HepG2 (cell line): ENCODE measurements at regions not wholly inside any gene's neighbourhood (a gene's known extent, or its start where the extent isn't known, plus 50 kb on each side); places are given as distances from the start of the nearest gene placed in this dataset.

Experiments used
- CBX2 ChIP-seq, 2 experiments: fragments of 200-600 bp in 1 of 2; sonication (generic); formaldehyde crosslinking in 1 of 2; IDR thresholded peaks; 2 replicates each; pipeline versions ENCODE4 v1.7.0 to v1.8.1; 2018 to 2022; ENCODE audit warnings: low read depth in 2 of 2, low read length in 1 of 2, mild to moderate bottlenecking in 1 of 2, missing genetic modification reagents in 1 of 2
- RAD21 ChIP-seq: fragments of 450-650 bp; formaldehyde crosslinking; IDR thresholded peaks from 2 replicates; pipeline ENCODE4 v1.5.0; 2020; ENCODE audit warnings: mild to moderate bottlenecking
- SMAD9 ChIP-seq: sonication (generic); formaldehyde crosslinking; IDR thresholded peaks from 2 replicates; pipeline ENCODE4 v1.5.1; 2020; ENCODE audit warnings: mild to moderate bottlenecking, missing genetic modification reagents
- TF ChIP-seq, protein P1 (sequence below): sonication (generic); formaldehyde crosslinking; conservative IDR thresholded peaks from 2 replicates; pipeline ENCODE4 v1.8.1; 2023; ENCODE audit warnings: missing genetic modification reagents

DNA sequence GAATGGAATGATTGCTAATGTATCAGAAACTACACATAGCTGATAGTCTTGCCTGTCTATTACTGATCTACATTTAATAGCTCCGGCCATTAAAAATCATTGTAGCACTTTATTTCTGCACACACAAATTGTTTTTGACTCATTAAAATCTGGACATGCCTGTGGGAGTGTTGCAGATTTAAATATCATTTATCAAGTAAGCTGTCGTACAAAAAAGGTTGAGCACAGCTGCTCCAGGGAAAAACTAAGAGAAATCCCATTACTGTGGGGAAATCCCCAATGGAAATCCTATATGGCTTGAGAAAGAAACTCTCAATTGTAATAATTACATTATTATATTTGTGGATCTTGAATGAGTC, 99.6 kb upstream of the CERS6 start:
- TF ChIP-seq RAD21 (CRISPR knock-in tag) (no peak), SMAD9 (no peak), CBX2 (IDR thresholded peaks at IDR 0.05; ENCODE audit: low read depth, low read length) (no peak), CBX2 (CRISPR knock-in tag; IDR thresholded peaks at IDR 0.05; ENCODE audit: low read depth) (no peak)
- TF ChIP-seq, protein P1, sequence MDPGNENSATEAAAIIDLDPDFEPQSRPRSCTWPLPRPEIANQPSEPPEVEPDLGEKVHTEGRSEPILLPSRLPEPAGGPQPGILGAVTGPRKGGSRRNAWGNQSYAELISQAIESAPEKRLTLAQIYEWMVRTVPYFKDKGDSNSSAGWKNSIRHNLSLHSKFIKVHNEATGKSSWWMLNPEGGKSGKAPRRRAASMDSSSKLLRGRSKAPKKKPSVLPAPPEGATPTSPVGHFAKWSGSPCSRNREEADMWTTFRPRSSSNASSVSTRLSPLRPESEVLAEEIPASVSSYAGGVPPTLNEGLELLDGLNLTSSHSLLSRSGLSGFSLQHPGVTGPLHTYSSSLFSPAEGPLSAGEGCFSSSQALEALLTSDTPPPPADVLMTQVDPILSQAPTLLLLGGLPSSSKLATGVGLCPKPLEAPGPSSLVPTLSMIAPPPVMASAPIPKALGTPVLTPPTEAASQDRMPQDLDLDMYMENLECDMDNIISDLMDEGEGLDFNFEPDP (CRISPR knock-in tag): no peak
